ENCODE measurements at regions not wholly inside any gene's neighbourhood (a gene's known extent, or its start where the extent isn't known, plus 50 kb on each side); places are given as distances from the start of the nearest gene placed in this dataset.

GRCh38 chr2:217336694-217337093 lies 476.8 kb upstream of the TNP1 start:
- TF ChIP-seq, protein P1, sequence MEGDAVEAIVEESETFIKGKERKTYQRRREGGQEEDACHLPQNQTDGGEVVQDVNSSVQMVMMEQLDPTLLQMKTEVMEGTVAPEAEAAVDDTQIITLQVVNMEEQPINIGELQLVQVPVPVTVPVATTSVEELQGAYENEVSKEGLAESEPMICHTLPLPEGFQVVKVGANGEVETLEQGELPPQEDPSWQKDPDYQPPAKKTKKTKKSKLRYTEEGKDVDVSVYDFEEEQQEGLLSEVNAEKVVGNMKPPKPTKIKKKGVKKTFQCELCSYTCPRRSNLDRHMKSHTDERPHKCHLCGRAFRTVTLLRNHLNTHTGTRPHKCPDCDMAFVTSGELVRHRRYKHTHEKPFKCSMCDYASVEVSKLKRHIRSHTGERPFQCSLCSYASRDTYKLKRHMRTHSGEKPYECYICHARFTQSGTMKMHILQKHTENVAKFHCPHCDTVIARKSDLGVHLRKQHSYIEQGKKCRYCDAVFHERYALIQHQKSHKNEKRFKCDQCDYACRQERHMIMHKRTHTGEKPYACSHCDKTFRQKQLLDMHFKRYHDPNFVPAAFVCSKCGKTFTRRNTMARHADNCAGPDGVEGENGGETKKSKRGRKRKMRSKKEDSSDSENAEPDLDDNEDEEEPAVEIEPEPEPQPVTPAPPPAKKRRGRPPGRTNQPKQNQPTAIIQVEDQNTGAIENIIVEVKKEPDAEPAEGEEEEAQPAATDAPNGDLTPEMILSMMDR (conservative IDR thresholded peaks at IDR 0.05; ENCODE audit: low read length): no peak
- no peak for TF ChIP-seq EZH2phosphoT487 (IDR thresholded peaks at IDR 0.05; ENCODE audit: borderline replicate concordance, low read depth, low read length)
